IPS DF 6.9 (cell line): ENCODE measurements at regions not wholly inside any gene's neighbourhood (a gene's known extent, or its start where the extent isn't known, plus 50 kb on each side); places are given as distances from the start of the nearest gene placed in this dataset.

Source experiments
- DNase-seq: peaks from one replicate; pipeline ENCODE4 v3.0.0-alpha.2; 2013; ENCODE audit warnings: low read depth, low spot score
- H3K27ac ChIP-seq: one replicate; pipeline ENCODE4 v1.5.1; 2013; ENCODE audit warnings: low read length, control low read depth
- H3K27me3 ChIP-seq: 2 replicates; pipeline ENCODE4 v1.6.1; 2013; ENCODE audit warnings: mild to moderate bottlenecking, low read length; ENCODE audit not compliant: control insufficient read depth, insufficient read depth
- H3K36me3 ChIP-seq: 2 replicates; pipeline ENCODE4 v1.6.1; 2013; ENCODE audit warnings: low read length; ENCODE audit not compliant: control insufficient read depth, insufficient read depth
- H3K4me1 ChIP-seq: 2 replicates; pipeline ENCODE4 v1.6.1; 2013; ENCODE audit warnings: low read length; ENCODE audit not compliant: control insufficient read depth, insufficient read depth
- H3K4me3 ChIP-seq: 2 replicates; pipeline ENCODE4 v1.5.1; 2013; ENCODE audit warnings: mild to moderate bottlenecking, low read length
- H3K9me3 ChIP-seq: 2 replicates; pipeline ENCODE4 v1.6.1; 2013; ENCODE audit warnings: low read length, inconsistent platforms; ENCODE audit not compliant: control insufficient read depth, insufficient read depth
- WGBS: extraction: QIAGEN DNeasy Blood & Tissue Kit; methylation state at CpG from one replicate; pipeline ENCODE4 v1.1.7; 2013; ENCODE audit warnings: mixed read lengths, missing lambda C conversion rate; ENCODE audit not compliant: insufficient read length, insufficient coverage; 5-methylcytosine and 5-hydroxymethylcytosine counted together

DNA sequence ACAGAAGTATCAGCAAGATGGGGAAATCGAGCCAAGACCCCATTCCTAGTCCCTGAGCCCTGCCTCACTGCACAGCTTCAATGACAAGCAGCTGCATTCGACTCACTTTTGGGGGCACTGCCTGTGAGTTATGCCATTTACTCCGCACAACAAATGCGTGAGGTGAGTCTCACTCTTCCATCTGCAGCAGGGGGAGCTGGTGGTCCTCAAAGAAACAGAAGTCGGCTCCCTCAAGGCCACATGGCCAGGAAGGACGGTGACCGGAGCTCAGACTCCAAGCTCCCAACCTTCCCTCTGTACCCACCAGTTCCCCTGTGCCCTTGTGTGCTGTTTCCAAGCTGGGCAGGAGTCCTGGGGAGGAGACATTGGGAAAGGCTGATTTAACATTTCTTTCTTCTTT is 127.7 kb upstream of the IQSEC1 start:
- no peak overlapping the region for H3K27ac ChIP-seq
- no peak overlapping the region for H3K4me3 ChIP-seq
- no peaks in the 10 kb centered on the region for H3K9me3 ChIP-seq
- H3K36me3 ChIP-seq, result no peaks in the 10 kb centered on the region
- H3K27me3 ChIP-seq, result no peaks in the 10 kb centered on the region
- DNase-seq, result peak; percentile 35
- peaks cover 3% of the 10 kb centered on the region; the same call in 1 of the 2 replicates for H3K4me1 ChIP-seq
- no CpG with 5 or more reads among the region's 7 CpGs for WGBS

DNA sequence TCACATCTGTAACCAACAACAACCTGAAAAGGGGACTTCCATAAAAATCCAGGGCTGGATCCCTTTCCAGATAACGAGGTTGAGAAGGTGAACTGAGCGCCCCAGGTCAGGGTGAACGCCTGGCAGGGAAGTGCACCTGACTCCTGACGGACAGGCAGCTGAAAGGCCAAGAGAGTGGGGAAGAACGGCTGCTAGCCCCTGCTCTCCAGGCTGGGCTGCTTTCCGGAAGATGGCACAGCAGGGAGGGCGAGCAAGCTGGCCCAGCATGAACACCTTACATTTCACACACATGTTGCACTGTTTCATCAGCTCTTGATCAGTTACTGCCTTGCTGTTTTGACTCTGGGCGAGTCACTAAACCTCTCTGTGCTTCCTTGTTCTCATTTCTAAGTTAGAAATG is 127.2 kb upstream of the IQSEC1 start:
- no peak overlapping the region for H3K27ac ChIP-seq
- no peaks in the 10 kb centered on the region for H3K9me3 ChIP-seq
- H3K36me3 ChIP-seq, result no peaks in the 10 kb centered on the region
- WGBS, result no CpG with 5 or more reads among the region's 8 CpGs
- peaks cover 3% of the 10 kb centered on the region; the same call in 1 of the 2 replicates for H3K4me1 ChIP-seq
- no peak for DNase-seq
- H3K27me3 ChIP-seq, result no peaks in the 10 kb centered on the region
- H3K4me3 ChIP-seq, result no peak overlapping the region

DNA sequence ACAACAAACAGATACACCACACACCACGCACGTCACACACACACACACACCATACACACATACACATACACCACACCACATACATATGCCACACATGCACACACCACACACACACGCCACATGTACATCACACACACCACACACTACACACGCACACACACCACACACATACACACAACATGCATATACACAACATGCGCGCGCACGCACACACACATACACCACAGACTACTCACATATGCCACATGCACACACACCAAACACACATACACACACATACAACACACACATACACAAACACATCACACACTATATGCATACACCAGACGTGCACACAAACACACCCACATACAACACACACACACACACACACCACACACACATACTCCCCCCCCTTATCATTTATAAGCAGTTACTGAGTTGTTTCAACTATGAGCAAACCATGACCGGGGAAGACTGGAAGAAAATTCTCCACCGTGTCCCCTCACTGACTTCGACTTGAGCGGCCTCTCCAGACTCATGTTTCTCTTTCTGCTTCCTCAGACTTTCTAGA is 126.7 kb upstream of the IQSEC1 start:
- no peaks in the 10 kb centered on the region for H3K27me3 ChIP-seq
- DNase-seq, result no peak

DNA sequence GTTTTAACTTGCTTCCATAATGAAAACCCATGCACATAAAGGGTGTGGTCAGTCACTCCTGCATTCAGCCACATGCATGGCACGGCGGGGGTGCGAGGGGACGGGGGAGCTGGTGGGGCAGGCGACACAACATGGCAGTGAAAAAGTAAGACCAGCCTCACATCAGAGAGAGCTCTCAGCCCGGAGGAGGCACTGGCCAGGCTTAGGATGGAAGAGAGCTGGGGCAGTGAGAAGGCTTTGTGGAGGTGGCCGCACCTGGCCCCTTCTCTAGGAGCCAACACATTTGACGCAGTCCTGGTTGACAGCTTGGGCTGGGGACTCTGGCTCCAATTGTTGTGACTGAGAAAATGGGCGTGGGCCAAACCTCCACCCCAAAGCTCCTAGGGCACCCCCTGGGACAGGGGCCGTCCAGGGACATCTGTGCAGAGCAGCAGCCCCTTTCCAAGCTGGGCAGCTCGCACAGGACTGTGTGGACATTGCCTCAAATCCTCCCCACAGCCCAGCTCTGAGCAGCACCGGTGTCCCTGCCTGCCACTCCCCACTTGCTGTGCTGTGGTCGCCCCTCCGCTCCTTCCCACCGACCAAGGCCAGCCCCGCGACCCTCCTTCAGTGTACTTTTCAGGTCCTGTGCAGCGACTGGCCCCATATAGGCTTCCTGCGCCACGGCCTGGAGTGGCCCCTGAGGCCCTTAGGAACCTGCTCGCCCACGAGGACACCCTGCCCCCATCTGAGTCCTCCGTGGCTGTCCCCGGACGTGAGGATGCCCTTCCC is 126.0 kb upstream of the IQSEC1 start:
- Histone ChIP-seq H3K4me3 (no peak overlapping the region), H3K4me1 (peaks cover 3% of the 10 kb centered on the region; the same call in 1 of the 2 replicates), H3K9me3 (no peaks in the 10 kb centered on the region), H3K27ac (no peak overlapping the region), H3K27me3 (no peaks in the 10 kb centered on the region), H3K36me3 (no peaks in the 10 kb centered on the region)
- no CpG with 5 or more reads among the region's 25 CpGs for WGBS
- DNase-seq, result no peak

More for the DNA sequence above, 126.7 kb upstream of the IQSEC1 start:
- Histone ChIP-seq H3K9me3 (no peaks in the 10 kb centered on the region), H3K36me3 (no peaks in the 10 kb centered on the region), H3K27ac (no peak overlapping the region), H3K4me1 (peaks cover 3% of the 10 kb centered on the region; the same call in 1 of the 2 replicates), H3K4me3 (no peak overlapping the region)
- WGBS, result 100% methylated on average over 9 of the region's 13 CpGs

DNA sequence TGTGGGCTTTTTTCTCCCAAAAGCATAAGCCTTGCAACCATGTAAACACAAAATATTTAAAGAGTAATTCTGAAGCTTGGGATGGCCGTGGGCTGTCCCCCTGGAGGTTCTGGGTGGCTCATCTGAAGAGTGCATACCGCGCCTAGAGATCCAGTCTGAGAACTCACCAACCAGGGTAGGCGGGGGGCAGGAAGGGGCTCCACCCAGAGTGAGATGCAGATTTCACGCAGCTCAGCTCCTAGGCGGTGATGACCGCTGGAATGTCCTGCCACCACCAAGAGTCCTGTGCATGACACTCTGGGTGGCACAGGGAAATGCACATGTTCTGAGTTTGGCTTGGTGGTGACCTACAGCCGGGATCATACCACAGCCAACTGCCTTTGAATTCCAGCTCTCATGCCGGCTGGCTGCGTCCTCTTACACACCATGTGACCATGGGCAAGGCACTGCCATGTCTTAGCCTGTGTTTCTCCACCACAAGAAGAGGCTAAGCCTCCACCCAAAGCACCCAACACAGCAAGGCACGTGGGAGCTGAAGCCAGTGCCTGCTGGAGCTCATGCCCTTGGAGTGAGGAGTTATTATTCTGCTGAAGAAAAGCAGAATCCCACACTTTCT is 125.1 kb upstream of the IQSEC1 start:
- Histone ChIP-seq H3K27ac (no peak overlapping the region), H3K4me1 (peaks cover 3% of the 10 kb centered on the region; the same call in 1 of the 2 replicates), H3K4me3 (no peak overlapping the region), H3K27me3 (no peaks in the 10 kb centered on the region), H3K9me3 (no peaks in the 10 kb centered on the region), H3K36me3 (no peaks in the 10 kb centered on the region)
- WGBS, result no CpG with 5 or more reads among the region's 11 CpGs
- DNase-seq, result no peak

DNA sequence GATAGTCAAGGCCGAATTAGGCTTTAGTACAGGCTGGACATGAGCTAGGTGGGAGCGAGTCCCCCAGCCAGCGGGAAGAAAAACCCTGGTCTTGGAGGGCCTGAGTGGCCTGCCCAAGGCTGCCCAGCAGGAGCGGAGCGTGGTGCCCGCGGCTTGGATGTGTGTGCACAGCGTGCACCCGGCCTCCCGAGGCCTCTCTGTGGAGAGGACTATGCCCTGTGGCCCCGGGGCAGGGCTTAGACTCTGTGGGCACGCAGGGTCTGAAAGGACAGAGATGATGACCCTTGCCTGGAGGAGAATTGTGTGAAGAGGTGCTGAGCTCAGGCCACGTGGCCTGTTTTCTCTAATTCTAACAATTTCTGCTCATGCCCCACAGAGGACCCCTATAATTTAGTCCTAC is 124.6 kb upstream of the IQSEC1 start:
- no peaks in the 10 kb centered on the region for H3K36me3 ChIP-seq
- peaks cover 3% of the 10 kb centered on the region; the same call in 1 of the 2 replicates for H3K4me1 ChIP-seq
- DNase-seq, result no peak
- H3K27me3 ChIP-seq, result no peaks in the 10 kb centered on the region
- no peak overlapping the region for H3K27ac ChIP-seq
- H3K4me3 ChIP-seq, result no peak overlapping the region
- no CpG with 5 or more reads among the region's 13 CpGs for WGBS
- no peaks in the 10 kb centered on the region for H3K9me3 ChIP-seq

DNA sequence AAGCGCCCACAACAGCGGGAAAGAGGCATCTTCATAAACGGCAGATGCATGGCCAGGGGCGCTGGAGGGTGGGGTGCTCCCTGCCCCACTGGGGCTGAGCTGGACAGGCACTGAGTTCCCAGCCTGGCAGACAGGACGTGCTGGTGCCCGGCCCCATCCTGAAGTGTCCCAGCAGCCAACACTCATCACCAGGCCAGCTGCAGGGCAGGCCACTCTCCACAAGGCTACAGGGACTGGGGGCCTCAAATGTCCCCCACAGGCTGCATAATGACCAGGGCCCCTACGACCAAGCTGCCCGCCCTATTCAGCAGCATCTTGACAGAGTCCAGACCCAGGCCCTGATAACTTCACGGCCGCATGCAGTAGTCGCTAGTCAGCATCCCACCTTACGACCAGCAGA is 124.1 kb upstream of the IQSEC1 start:
- Histone ChIP-seq H3K27ac (no peak overlapping the region), H3K27me3 (no peaks in the 10 kb centered on the region), H3K36me3 (no peaks in the 10 kb centered on the region), H3K4me3 (no peak overlapping the region), H3K4me1 (peaks cover 6% of the 10 kb centered on the region; the same call in 1 of the 2 replicates), H3K9me3 (no peaks in the 10 kb centered on the region)
- WGBS, result no CpG with 5 or more reads among the region's 12 CpGs
- DNase-seq, result no peak

DNA sequence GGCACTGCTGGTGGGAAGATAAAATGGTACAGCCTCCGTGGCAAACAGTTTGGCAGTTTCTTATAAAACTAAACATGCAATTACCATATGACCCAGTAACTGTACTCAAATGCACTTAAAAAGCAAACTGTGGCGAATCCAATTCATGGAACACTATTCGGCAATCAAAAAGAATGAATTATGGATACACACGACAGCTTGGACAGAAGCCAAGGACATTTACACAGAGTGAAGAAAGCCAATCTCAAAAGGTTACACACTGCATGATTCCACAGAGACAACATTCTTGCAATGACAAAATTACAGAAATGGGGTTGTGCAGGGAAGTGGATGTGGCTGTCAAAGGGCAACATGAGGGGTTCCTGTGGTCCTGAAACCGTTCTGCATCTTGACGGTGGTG is 122.1 kb upstream of the IQSEC1 start:
- Histone ChIP-seq H3K4me1 (peaks cover 6% of the 10 kb centered on the region; the same call in 1 of the 2 replicates), H3K9me3 (no peaks in the 10 kb centered on the region), H3K36me3 (no peaks in the 10 kb centered on the region), H3K4me3 (no peak overlapping the region), H3K27ac (no peak overlapping the region), H3K27me3 (no peaks in the 10 kb centered on the region)
- DNase-seq, result no peak
- WGBS, result no CpG with 5 or more reads among the region's 6 CpGs

DNA sequence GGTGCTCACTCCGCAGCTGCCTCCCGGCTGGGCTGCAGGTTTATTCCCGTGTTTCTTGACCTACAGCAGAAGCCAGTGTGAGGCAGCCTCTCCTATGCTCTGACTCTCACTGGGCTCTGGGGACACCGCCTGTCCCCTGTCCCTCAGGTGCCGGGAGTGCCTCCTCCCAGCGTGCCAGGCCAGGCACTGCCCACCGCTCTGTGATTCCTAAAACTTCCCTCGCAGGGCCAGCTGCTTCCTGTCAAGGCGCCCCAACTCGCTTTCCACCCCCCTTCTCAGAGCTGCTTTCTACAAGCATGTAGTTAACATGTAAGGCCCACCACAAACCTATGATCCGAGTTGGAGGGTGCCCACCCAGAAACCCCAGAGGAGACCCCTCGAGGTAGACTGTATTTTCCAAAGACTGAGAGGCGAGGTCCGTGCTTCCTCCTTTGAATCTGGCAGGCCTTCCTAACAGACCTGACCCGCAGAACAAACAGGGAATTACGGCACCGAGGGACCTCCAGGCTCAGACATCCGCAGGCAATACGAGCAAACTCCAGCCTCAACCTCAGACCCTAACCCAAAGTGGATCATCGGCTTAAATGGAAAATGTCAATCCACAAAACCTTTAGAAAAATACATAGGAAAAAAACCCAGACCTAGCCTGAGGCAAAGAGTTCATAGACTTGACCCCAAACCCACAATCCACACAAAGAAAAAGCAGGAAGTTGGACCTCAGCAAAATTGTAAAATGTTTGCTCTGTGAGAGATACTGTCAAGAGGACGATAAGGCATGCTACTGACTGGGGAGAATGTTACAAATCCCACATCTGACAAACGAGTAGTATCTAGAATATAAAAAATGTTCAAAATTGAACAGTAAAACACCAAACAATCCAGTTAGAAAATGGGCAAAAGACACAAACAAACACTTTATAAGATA is 121.3 kb upstream of the IQSEC1 start:
- no peaks in the 10 kb centered on the region for H3K36me3 ChIP-seq
- no peaks in the 10 kb centered on the region for H3K27me3 ChIP-seq
- H3K4me3 ChIP-seq, result no peak overlapping the region
- peaks cover 3% of the 10 kb centered on the region; the same call in 1 of the 2 replicates for H3K4me1 ChIP-seq
- DNase-seq, result no peak
- H3K9me3 ChIP-seq, result no peaks in the 10 kb centered on the region
- no peak overlapping the region for H3K27ac ChIP-seq
- WGBS, result no CpG with 5 or more reads among the region's 22 CpGs
